HepG2 (cell line): ENCODE measurements at regions not wholly inside any gene's neighbourhood (a gene's known extent, or its start where the extent isn't known, plus 50 kb on each side); places are given as distances from the start of the nearest gene placed in this dataset.

ENCODE experiments used
- ARNTL ChIP-seq: sonication (generic); formaldehyde crosslinking; IDR thresholded peaks from 2 replicates; pipeline ENCODE4 v1.4.0; 2020; ENCODE audit warnings: mild to moderate bottlenecking, missing genetic modification reagents
- BRCA1 ChIP-seq: sonication (generic); formaldehyde crosslinking; IDR thresholded peaks from 2 replicates; pipeline ENCODE4 v1.4.0; 2020; ENCODE audit warnings: missing genetic modification reagents
- EED ChIP-seq: sonication (generic); formaldehyde crosslinking; IDR thresholded peaks from 2 replicates; pipeline ENCODE4 v1.5.0; 2020; ENCODE audit warnings: mild to moderate bottlenecking, missing genetic modification reagents
- EP300 ChIP-seq, 3 experiments: sonication (generic) in 1 of 3; formaldehyde crosslinking in 1 of 3; IDR thresholded peaks; 2 replicates each; pipeline versions ENCODE4 v1.5.1 to v1.6.1; 2011 to 2020; ENCODE audit warnings: low read depth in 2 of 3, low read length in 2 of 3, borderline replicate concordance in 1 of 3, improper control_type of control experiment in 1 of 3, mild to moderate bottlenecking in 1 of 3, missing genetic modification reagents in 1 of 3, moderate library complexity in 1 of 3
- FOXP4 ChIP-seq: sonication (generic); formaldehyde crosslinking; IDR thresholded peaks from 2 replicates; pipeline ENCODE4 v1.4.0; 2020; ENCODE audit warnings: missing genetic modification reagents
- NFATC3 ChIP-seq: sonication (generic); formaldehyde crosslinking; IDR thresholded peaks from 2 replicates; pipeline ENCODE4 v1.5.1; 2020; ENCODE audit warnings: mild to moderate bottlenecking, missing genetic modification reagents
- POLR2A ChIP-seq, 2 experiments: IDR thresholded peaks; 2 replicates each; pipeline ENCODE4 v1.6.1; 2011; ENCODE audit warnings: low read depth in 2 of 2, low read length in 2 of 2, mild to moderate bottlenecking in 1 of 2, moderate library complexity in 1 of 2; ENCODE audit not compliant: insufficient read depth in 1 of 2
- PTBP1 ChIP-seq: fragments of 200-400 bp; formaldehyde crosslinking; IDR thresholded peaks from 2 replicates; pipeline ENCODE4 v1.6.1; 2018; ENCODE audit warnings: low read length, low read depth; ENCODE audit not compliant: poor library complexity, severe bottlenecking
- REL ChIP-seq: sonication (generic); formaldehyde crosslinking; conservative IDR thresholded peaks from 2 replicates; pipeline ENCODE4 v1.8.0; 2022; ENCODE audit warnings: mild to moderate bottlenecking, missing genetic modification reagents, moderate library complexity
- REST ChIP-seq, 2 experiments: IDR thresholded peaks; 2 replicates each; pipeline ENCODE4 v1.6.1; 2011 to 2012; ENCODE audit warnings: low read length in 2 of 2, borderline replicate concordance in 1 of 2, low read depth in 1 of 2, mild to moderate bottlenecking in 1 of 2, moderate library complexity in 1 of 2
- TBP ChIP-seq: sonication (generic); formaldehyde crosslinking; IDR thresholded peaks from 2 replicates; pipeline ENCODE4 v1.5.0; 2020; ENCODE audit warnings: missing genetic modification reagents
- ZFP36L2 ChIP-seq: sonication (generic); formaldehyde crosslinking; IDR thresholded peaks from 2 replicates; pipeline ENCODE4 v1.4.0; 2020; ENCODE audit warnings: missing genetic modification reagents
- ZFX ChIP-seq: sonication (generic); formaldehyde crosslinking; IDR thresholded peaks from 2 replicates; pipeline ENCODE4 v1.4.0; 2020; ENCODE audit warnings: mild to moderate bottlenecking, low read depth, missing genetic modification reagents, moderate library complexity
- ZFY ChIP-seq: sonication (generic); formaldehyde crosslinking; IDR thresholded peaks from 2 replicates; pipeline ENCODE4 v1.4.0; 2020; ENCODE audit warnings: missing genetic modification reagents

- no peak for TF ChIP-seq REL (CRISPR knock-in tag)
- no peak for TF ChIP-seq ZFY (CRISPR knock-in tag)
- TF ChIP-seq BRCA1 (CRISPR knock-in tag), result no peak
- TF ChIP-seq EP300 (IDR thresholded peaks at IDR 0.05; ENCODE audit: low read depth in 2 of 2, low read length in 2 of 2), result no peak
- no peak for TF ChIP-seq EP300 (CRISPR knock-in tag; IDR thresholded peaks at IDR 0.05; ENCODE audit: borderline replicate concordance)
- TF ChIP-seq ZFX (CRISPR knock-in tag), result no peak
- no peak for TF ChIP-seq TBP (CRISPR knock-in tag)
- TF ChIP-seq NFATC3 (CRISPR knock-in tag), result no peak
- no peak for TF ChIP-seq EED
- TF ChIP-seq ZFP36L2 (CRISPR knock-in tag), result no peak
- TF ChIP-seq FOXP4 (CRISPR knock-in tag), result no peak
- TF ChIP-seq PTBP1, result no peak
- TF ChIP-seq ARNTL (CRISPR knock-in tag), result no peak
- no peak for TF ChIP-seq REST (IDR thresholded peaks at IDR 0.05; ENCODE audit: borderline replicate concordance in 1 of 2, low read depth in 1 of 2, low read length in 2 of 2)
- TF ChIP-seq POLR2A (IDR thresholded peaks at IDR 0.05; ENCODE audit: insufficient read depth in 1 of 2, low read depth in 2 of 2, low read length in 2 of 2), result no peak
Observed at GRCh38 chr15:62942428-62942827, 100.1 kb upstream of the TPM1 start.
